GM23248 (cell line): ENCODE measurements at regions not wholly inside any gene's neighbourhood (a gene's known extent, or its start where the extent isn't known, plus 50 kb on each side); places are given as distances from the start of the nearest gene placed in this dataset.

Source experiments
- DNase-seq: peaks from one replicate; pipeline ENCODE4 v3.0.0-alpha.2; 2015
- H2AFZ ChIP-seq: fragments of 200-600 bp; sonication (generic); 2 replicates; pipeline ENCODE4 v1.6.1; 2016; ENCODE audit warnings: antibody characterized with exemption
- H3F3A ChIP-seq: fragments of 200-600 bp; sonication (generic); 2 replicates; pipeline ENCODE4 v1.6.1; 2016; ENCODE audit warnings: mild to moderate bottlenecking, antibody characterized with exemption, mixed run types; ENCODE audit not compliant: insufficient read depth
- H3K27ac ChIP-seq: fragments of 200-600 bp; sonication (generic); 2 replicates; pipeline ENCODE4 v1.5.1; 2016; ENCODE audit warnings: mild to moderate bottlenecking
- H3K27me3 ChIP-seq: fragments of 200-600 bp; sonication (generic); replicated peaks from 2 replicates; pipeline ENCODE4 v1.6.1; 2016; ENCODE audit warnings: mild to moderate bottlenecking; ENCODE audit not compliant: insufficient read depth
- H3K36me3 ChIP-seq: fragments of 200-600 bp; sonication (generic); 2 replicates; pipeline ENCODE4 v1.6.1; 2016; ENCODE audit warnings: low read depth, mild to moderate bottlenecking
- H3K4me1 ChIP-seq: fragments of 200-600 bp; sonication (generic); 2 replicates; pipeline ENCODE4 v1.6.1; 2016; ENCODE audit warnings: mild to moderate bottlenecking; ENCODE audit not compliant: insufficient read depth
- H3K4me2 ChIP-seq: fragments of 200-600 bp; sonication (generic); one replicate; pipeline ENCODE4 v1.6.1; 2016; ENCODE audit warnings: mild to moderate bottlenecking; ENCODE audit not compliant: unreplicated experiment
- H3K4me3 ChIP-seq: fragments of 200-600 bp; sonication (generic); 2 replicates; pipeline ENCODE4 v1.5.1; 2016; ENCODE audit warnings: mild to moderate bottlenecking
- H3K79me2 ChIP-seq: fragments of 200-600 bp; sonication (generic); 2 replicates; pipeline ENCODE4 v1.6.1; 2016; ENCODE audit warnings: mild to moderate bottlenecking; ENCODE audit not compliant: insufficient read depth
- H3K9ac ChIP-seq: fragments of 200-600 bp; sonication (generic); 2 replicates; pipeline ENCODE4 v1.6.1; 2016; ENCODE audit warnings: mild to moderate bottlenecking
- H3K9me2 ChIP-seq: fragments of 200-600 bp; sonication (generic); 2 replicates; pipeline ENCODE4 v1.6.1; 2016; ENCODE audit warnings: mixed run types, mild to moderate bottlenecking, moderate library complexity; ENCODE audit not compliant: insufficient read depth
- H3K9me3 ChIP-seq: fragments of 200-600 bp; sonication (generic); one replicate; pipeline ENCODE4 v1.6.1; 2017; ENCODE audit warnings: low read depth
- H4K20me1 ChIP-seq: fragments of 200-600 bp; sonication (generic); 2 replicates; pipeline ENCODE4 v1.6.0; 2016; ENCODE audit not compliant: insufficient read depth
- EZH2 ChIP-seq: fragments of 200-600 bp; sonication (generic); IDR thresholded peaks from 2 replicates; pipeline ENCODE4 v1.6.1; 2018; ENCODE audit warnings: antibody characterized with exemption, mild to moderate bottlenecking; ENCODE audit not compliant: insufficient read depth, poor library complexity, severe bottlenecking
- EZH2phosphoT487 ChIP-seq: fragments of 200-600 bp; sonication (generic); IDR thresholded peaks from 2 replicates; pipeline ENCODE4 v1.6.1; 2018; ENCODE audit warnings: antibody characterized with exemption, moderate library complexity, mild to moderate bottlenecking, low read depth; ENCODE audit not compliant: insufficient read depth
- WGBS, 2 experiments: methylation state at CpG; one replicate each; pipeline ENCODE4 v1.1.6; 2015 to 2017; ENCODE audit warnings: low lambda C conversion rate in 2 of 2, low coverage in 1 of 2; ENCODE audit errors: missing lambda C conversion rate in 2 of 2; 5-methylcytosine and 5-hydroxymethylcytosine counted together
- in situ Hi-C: fragments of 300-500 bp; cut with MboI; formaldehyde crosslinking; loops from 2 replicates; pipeline ENCODE4 v1.15.0; 2020

GRCh38 chr16:51569203-51569931 lies 418.3 kb upstream of the SALL1 start:
- Histone ChIP-seq H3K4me3 (no peak overlapping the region), H3K4me2 (peak overlapping the region; percentile 42), H3K27ac (no peak overlapping the region), H3K9ac (no peak overlapping the region), H3K4me1 (peaks cover 8% of the 10 kb centered on the region), H2AFZ (0 out of 2 replicates have a peak overlapping the region, but pooled peaks have one; percentile 11), H3K27me3 (peaks cover 13% of the 10 kb centered on the region), H3K9me3 (no peaks in the 10 kb centered on the region), H3F3A (peaks cover 10% of the 10 kb centered on the region), H3K36me3 (no peaks in the 10 kb centered on the region), H4K20me1 (no peaks in the 10 kb centered on the region), H3K9me2 (no peaks in the 10 kb centered on the region), H3K79me2 (no peaks in the 10 kb centered on the region)
- peak; percentile 52 for DNase-seq
- in situ Hi-C loops, result loop anchor here (25.0 kb wide), 1 partner anchor 407 kb away; the partner anchor contains the start of gene SALL1
- 49 to 58% methylated on average over 5 of the region's 5 CpGs for WGBS, 2 experiments
- no peak for TF ChIP-seq EZH2
- TF ChIP-seq EZH2phosphoT487, result no peak

DNA sequence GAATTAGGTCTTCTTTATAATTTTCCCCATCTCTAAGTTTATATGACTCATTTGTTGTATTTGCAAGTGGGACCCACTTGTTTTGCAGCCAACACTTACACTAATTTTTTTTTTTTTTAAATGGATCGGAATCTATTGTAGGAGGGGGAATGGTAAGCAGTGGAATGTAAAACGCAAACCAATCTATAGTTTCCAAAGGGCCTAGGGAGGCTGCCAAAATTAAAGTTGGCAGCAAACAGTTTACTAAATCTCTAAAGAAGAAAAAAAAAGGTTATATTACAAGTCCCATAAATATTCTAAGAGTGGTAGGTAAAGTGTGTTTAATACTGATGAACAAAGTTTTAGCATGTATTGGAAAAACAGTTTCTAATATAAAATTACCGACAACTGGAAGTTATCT lies 416.8 kb upstream of the SALL1 start:
- DNase-seq, result no peak
- Histone ChIP-seq H3K9me3 (no peaks in the 10 kb centered on the region), H3K9me2 (no peaks in the 10 kb centered on the region), H3F3A (peaks cover 10% of the 10 kb centered on the region), H3K27me3 (no peaks in the 10 kb centered on the region), H3K4me1 (peaks cover 8% of the 10 kb centered on the region), H3K36me3 (no peaks in the 10 kb centered on the region), H2AFZ (no peak overlapping the region), H4K20me1 (no peaks in the 10 kb centered on the region), H3K4me3 (no peak overlapping the region), H3K79me2 (no peaks in the 10 kb centered on the region), H3K9ac (no peak overlapping the region), H3K27ac (no peak overlapping the region), H3K4me2 (no peak overlapping the region)
- WGBS, 2 experiments, result 40 to 52% methylated on average over 3 of the region's 3 CpGs
- in situ Hi-C loops, result loop anchor here (25.0 kb wide), 1 partner anchor 406 kb away; the partner anchor contains the start of gene SALL1
- no peak for TF ChIP-seq EZH2
- TF ChIP-seq EZH2phosphoT487, result no peak

- H3K9me3 ChIP-seq, result no peaks in the 10 kb centered on the region
- in situ Hi-C loops, result loop anchor here (25.0 kb wide), 1 partner anchor 403 kb away; the partner anchor contains the start of gene SALL1
- no peak overlapping the region for H3K4me3 ChIP-seq
- WGBS, 2 experiments, result 59 to 63% methylated on average over 4 of the region's 4 CpGs
- no peaks in the 10 kb centered on the region for H3K9me2 ChIP-seq
- no peaks in the 10 kb centered on the region for H3K36me3 ChIP-seq
- H3K4me1 ChIP-seq, result peaks cover 8% of the 10 kb centered on the region
- no peak overlapping the region for H3K9ac ChIP-seq
- no peaks in the 10 kb centered on the region for H3K27me3 ChIP-seq
- H2AFZ ChIP-seq, result no peak overlapping the region
- TF ChIP-seq EZH2phosphoT487, result no peak
- TF ChIP-seq EZH2, result no peak
- no peak overlapping the region for H3K27ac ChIP-seq
- DNase-seq, result no peak
- H3K4me2 ChIP-seq, result no peak overlapping the region
- H3F3A ChIP-seq, result peaks cover 10% of the 10 kb centered on the region
- no peaks in the 10 kb centered on the region for H4K20me1 ChIP-seq
- H3K79me2 ChIP-seq, result no peaks in the 10 kb centered on the region
Observed at GRCh38 chr16:51565184-51565583, 414.1 kb upstream of the SALL1 start.

GRCh38 chr16:51562891-51563290 lies 411.8 kb upstream of the SALL1 start:
- Histone ChIP-seq H3K4me1 (no peaks in the 10 kb centered on the region), H3K27me3 (no peaks in the 10 kb centered on the region), H3K9me2 (no peaks in the 10 kb centered on the region), H3F3A (no peaks in the 10 kb centered on the region), H3K4me3 (no peak overlapping the region), H3K9ac (no peak overlapping the region), H3K79me2 (no peaks in the 10 kb centered on the region), H3K9me3 (no peaks in the 10 kb centered on the region), H3K36me3 (no peaks in the 10 kb centered on the region), H2AFZ (no peak overlapping the region), H4K20me1 (no peaks in the 10 kb centered on the region), H3K4me2 (no peak overlapping the region), H3K27ac (no peak overlapping the region)
- 83 to 88% methylated on average over 4 of the region's 4 CpGs for WGBS, 2 experiments
- DNase-seq, result no peak
- TF ChIP-seq EZH2 (no peak), EZH2phosphoT487 (no peak)
- in situ Hi-C loops, result loop anchor here (25.0 kb wide), 1 partner anchor 401 kb away; the partner anchor contains the start of gene SALL1
